AG09309 (cell line): ENCODE measurements at regions not wholly inside any gene's neighbourhood (a gene's known extent, or its start where the extent isn't known, plus 50 kb on each side); places are given as distances from the start of the nearest gene placed in this dataset.

Experiments used
- DNase-seq: peaks from one replicate; pipeline ENCODE4 v3.0.0-alpha.2; 2010; ENCODE audit warnings: low read depth
- H3K4me3 ChIP-seq: 2 replicates; pipeline ENCODE4 v1.5.1; 2011; ENCODE audit warnings: mild to moderate bottlenecking, low read depth, low read length, moderate library complexity; ENCODE audit not compliant: control insufficient read depth
- TF ChIP-seq, protein P1 (sequence below): IDR thresholded peaks from 2 replicates; pipeline ENCODE4 v1.5.1; 2011; ENCODE audit warnings: mild to moderate bottlenecking, low read depth, low read length, inconsistent platforms; ENCODE audit not compliant: insufficient read depth, control insufficient read depth; ENCODE audit errors: missing control alignments

GRCh38 chr18:39660141-39660540 is 2094.5 kb upstream of the CELF4 start:
- no peak for DNase-seq

GRCh38 chr18:39655341-39655740 is 2089.7 kb upstream of the CELF4 start:
- no peak for DNase-seq
- H3K4me3 ChIP-seq, result no peak overlapping the region
- TF ChIP-seq, protein P1, sequence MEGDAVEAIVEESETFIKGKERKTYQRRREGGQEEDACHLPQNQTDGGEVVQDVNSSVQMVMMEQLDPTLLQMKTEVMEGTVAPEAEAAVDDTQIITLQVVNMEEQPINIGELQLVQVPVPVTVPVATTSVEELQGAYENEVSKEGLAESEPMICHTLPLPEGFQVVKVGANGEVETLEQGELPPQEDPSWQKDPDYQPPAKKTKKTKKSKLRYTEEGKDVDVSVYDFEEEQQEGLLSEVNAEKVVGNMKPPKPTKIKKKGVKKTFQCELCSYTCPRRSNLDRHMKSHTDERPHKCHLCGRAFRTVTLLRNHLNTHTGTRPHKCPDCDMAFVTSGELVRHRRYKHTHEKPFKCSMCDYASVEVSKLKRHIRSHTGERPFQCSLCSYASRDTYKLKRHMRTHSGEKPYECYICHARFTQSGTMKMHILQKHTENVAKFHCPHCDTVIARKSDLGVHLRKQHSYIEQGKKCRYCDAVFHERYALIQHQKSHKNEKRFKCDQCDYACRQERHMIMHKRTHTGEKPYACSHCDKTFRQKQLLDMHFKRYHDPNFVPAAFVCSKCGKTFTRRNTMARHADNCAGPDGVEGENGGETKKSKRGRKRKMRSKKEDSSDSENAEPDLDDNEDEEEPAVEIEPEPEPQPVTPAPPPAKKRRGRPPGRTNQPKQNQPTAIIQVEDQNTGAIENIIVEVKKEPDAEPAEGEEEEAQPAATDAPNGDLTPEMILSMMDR, result no peak

More at GRCh38 chr18:39660141-39660540, 2094.5 kb upstream of the CELF4 start:
- TF ChIP-seq, protein P1, result no peak
- no peak overlapping the region for H3K4me3 ChIP-seq

DNA sequence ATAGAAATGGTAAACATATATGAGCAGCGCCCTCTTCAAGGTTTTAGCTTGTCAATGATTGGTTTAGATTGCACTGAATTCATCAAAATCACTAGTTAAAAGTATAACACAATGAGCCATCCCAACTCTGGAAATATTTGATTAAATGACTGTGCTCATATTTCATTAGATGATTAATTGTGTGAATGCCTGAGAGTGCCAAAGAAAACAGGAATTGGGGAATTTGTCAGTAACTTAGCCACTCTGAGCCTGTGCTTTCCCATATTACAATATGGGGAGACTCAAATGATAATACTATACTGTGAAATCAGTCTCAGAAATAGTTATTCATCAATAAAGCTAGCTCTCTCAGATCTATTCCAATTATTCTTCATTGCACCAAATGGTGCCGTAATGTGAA is 2087.6 kb upstream of the CELF4 start:
- DNase-seq, result no peak
- TF ChIP-seq, protein P1, result no peak
- no peak overlapping the region for H3K4me3 ChIP-seq

DNA sequence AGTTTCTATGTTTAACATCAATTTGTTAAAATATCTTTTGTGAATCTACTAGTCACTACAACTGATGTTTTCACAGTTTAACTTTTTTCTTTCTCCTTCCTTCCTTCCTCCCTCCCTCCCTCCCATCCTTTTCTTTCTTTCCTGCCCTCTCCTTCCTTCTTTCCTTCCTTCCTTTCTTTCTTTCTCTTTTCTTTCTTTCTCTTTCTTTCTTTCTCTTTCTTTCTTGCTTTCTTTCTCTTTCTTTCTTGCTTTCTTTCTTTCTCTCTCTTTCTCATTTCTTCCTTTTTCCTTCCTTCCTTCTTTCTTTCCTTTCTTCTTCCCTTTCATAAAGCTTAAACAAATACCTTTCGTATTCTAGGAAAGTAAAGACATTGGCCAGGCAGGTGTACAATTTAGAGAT is 2083.0 kb upstream of the CELF4 start:
- TF ChIP-seq, protein P1, result no peak
- no peak overlapping the region for H3K4me3 ChIP-seq
- DNase-seq, result no peak

- TF ChIP-seq, protein P1, result no peak
- DNase-seq, result peak; percentile 67
- H3K4me3 ChIP-seq, result no peak overlapping the region
Observed at GRCh38 chr18:39647627-39648534, 2082.3 kb upstream of the CELF4 start.

DNA sequence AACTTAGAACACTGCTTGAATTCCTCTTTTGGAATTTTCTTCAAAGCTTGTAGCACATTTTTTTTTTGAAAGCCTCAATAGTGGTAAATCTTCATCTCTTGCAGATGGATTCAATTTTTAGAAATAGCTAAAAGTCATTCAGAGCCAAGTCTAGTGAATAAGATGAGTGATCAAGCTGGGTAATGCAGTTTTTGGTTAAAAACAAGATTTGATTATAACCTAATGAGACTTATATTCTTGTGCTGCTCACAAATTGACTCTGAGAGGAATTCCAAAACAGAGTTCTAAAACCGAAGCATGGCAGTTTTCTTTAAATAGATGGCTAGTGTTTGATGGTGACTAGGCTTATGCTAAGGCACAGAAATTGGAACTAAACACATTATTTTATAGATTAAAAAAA is 2072.6 kb upstream of the CELF4 start:
- no peak overlapping the region for H3K4me3 ChIP-seq
- TF ChIP-seq, protein P1, result no peak
- DNase-seq, result no peak

DNA sequence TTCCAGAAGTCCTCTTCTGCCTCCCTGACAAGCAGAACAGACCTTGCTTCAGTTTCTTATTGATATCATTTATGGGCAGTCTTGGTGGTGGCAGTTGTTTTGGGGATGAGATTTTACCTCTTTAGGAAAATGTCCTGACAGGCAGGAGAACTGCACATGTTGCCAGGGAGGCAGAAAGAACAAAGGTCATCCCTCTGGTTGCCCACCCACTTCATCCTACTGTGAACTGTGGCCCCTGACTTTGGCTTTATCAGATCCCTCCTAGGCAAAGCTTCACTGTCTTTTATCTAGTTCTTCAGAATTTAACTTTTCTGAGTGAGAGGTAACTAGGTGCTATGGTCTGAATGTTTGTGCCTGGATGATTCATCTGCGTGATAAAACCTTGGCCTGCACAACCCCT is 2071.3 kb upstream of the CELF4 start:
- TF ChIP-seq, protein P1, result no peak
- DNase-seq, result no peak
- H3K4me3 ChIP-seq, result no peak overlapping the region
